ENCODE measurements at regions not wholly inside any gene's neighbourhood (a gene's known extent, or its start where the extent isn't known, plus 50 kb on each side); places are given as distances from the start of the nearest gene placed in this dataset.
A peak's percentile ranks its signal among the peaks of the same experiment; 100 is the strongest.
"Not testable (repeated sequence)": the region's sequence is repeated elsewhere in the genome, so short reads cannot be mapped to it uniquely, and the experiment has no call there.

DNA sequence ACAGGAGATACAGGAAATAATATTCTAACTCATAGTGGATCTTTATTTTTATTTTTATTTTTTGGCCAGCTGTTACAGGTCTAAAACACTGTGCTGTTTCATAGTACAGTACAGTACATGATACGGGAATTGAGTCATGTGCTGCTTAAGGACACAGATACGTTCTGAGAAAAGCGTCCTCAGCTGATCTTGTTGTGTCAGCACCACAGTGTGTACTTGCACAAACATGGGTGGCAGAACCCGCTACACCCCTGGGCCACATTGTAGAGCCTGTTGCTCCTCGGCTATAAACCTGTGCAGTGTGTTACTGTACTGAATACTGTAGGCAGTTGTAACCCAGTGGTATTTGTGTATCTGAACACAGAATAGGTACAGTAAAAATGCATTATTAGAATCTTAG is 183.4 kb downstream of the OR4M2 start:
- peak; percentile 58 for DNase-seq

DNA sequence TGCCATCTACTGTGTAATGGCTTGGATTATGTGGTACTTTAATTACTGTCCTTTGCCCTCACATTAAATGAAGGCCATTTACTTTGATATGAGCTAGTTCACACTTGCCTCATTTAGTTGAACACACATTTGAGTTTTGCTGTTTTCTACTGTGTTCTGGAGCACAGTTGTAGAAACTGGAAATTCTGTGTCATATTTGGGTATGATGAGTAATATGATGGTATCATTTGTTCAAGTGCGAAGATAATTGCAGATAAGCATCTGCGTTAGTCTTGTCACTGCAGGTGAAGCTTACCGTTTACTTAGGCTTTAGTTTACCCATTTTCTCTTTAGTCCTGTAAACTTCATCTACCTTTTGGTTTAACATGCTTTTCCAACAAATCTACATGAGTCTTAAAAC is 183.9 kb downstream of the OR4M2 start:
- DNase-seq = not testable (repeated sequence)

DNA sequence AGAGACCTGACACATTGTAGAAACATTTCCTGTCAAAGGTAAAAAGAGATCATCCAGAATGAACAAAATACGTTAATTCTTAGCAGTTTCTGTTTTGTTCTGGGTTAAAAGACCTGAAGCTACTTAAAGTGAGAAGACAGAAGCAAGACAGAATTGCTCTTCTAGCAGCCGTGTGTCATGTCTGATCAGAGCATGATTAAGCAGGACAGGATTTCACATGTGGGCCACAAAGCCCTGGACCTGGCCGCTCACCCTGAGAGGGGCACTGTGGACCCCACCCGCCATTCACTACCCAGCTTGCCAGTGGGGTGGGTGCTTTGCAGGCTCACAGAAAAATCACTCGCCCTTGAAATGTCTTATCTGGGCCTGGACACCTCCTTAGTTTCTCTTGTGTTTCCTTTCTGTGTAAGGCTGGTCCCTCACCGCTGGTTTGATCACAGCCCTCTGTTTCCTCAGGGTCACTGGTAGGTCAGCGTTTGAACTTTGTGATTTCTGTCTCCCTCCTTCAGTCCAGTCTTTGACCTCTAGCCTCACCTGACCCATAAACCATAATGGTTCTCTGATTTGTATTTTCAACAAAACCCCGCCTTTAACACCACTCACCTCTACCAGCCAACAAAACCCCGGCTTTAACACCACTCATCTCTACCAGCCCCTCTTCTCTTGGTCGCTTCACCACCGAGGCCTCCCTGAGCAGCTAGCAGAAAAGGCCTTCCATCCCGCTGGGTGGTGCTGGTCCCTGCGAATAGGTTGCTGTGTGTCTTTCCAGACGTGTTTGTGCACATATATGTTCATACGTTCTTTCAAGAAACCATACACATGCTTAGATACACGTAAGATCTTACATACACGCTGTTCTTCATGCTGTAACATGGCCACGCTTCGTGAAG is 185.0 kb downstream of the OR4M2 start:
- DNase-seq = peak; percentile 67

DNA sequence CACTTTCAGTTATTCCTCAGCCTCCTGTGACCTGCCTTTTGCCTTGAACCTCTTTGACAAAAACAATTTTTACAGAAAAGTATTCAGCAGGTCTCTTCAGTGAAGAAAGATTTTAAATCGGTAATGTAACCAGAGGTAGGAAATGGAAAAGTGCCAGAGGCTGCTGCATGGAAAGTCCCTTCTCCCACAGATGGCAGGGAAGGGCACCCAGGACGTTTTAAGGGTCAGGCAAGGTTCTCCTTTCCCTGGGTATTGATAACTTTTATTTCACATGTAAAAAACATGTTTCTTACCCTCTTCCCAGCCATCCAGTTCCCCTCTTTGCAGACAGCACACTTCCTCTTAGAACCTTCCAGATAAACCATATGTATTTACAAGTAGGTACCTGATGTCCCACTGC is 185.6 kb downstream of the OR4M2 start:
- DNase-seq = peak; percentile 53

DNA sequence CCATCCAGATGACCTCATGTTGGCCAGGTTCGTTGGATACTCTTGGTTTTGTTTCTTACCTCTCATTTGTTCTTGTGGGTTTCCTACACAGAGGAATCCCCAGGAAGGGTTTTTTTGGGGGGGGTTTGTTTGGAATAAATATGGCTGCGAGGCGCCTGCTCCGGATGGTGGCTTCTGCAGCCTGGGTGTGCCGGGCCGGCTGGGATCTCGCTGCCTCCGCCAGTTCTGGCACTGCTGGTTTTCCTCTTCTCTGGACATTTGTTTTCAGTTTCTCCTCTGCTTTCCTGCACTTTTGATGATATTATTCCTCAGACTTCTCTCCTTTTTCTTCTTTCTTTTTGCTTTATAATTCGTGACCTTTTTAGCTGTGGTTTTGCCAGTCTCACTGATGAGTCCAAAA is 187.4 kb downstream of the OR4M2 start:
- DNase-seq = peak; percentile 9

DNA sequence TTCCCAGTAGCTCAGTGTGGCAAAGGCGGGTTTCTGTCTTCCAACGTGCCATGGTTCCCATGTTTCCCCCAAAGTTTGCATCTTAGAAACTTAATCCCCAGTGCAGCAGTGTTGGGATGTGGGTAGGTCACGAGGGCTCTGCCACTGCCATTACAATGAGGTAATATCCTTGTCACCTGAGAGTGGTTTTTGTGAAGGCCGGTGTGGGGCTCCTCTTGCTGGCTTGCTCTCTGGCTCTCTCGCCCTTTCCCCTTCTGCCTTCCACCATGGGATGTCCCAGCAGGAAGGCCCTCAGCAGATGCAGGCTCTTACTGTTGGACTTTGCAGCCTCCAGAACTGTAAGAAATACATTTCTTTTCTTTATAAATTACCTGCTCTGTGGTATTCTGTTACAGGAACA is 187.9 kb downstream of the OR4M2 start:
- DNase-seq = peak; percentile 55

DNA sequence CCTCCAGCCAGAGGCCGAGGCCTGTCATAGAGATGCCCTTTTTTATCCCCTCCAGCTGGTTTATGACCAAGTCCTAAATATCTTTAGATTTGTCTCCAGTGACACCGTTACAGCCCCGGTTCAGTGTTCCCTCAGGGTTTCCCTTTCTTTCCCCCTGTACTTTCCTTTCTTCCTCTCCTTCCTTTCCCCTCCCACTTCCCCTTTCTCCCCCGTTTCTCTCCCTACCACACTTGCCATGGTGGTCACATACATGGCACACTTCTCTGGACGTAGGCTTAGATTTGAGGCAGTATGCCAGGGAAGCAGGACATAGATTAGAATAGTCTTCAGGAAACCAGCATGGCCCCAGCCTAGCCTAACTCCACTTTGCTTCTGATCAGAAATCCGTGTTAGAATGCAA is 188.3 kb downstream of the OR4M2 start:
- DNase-seq = peak; percentile 33

DNA sequence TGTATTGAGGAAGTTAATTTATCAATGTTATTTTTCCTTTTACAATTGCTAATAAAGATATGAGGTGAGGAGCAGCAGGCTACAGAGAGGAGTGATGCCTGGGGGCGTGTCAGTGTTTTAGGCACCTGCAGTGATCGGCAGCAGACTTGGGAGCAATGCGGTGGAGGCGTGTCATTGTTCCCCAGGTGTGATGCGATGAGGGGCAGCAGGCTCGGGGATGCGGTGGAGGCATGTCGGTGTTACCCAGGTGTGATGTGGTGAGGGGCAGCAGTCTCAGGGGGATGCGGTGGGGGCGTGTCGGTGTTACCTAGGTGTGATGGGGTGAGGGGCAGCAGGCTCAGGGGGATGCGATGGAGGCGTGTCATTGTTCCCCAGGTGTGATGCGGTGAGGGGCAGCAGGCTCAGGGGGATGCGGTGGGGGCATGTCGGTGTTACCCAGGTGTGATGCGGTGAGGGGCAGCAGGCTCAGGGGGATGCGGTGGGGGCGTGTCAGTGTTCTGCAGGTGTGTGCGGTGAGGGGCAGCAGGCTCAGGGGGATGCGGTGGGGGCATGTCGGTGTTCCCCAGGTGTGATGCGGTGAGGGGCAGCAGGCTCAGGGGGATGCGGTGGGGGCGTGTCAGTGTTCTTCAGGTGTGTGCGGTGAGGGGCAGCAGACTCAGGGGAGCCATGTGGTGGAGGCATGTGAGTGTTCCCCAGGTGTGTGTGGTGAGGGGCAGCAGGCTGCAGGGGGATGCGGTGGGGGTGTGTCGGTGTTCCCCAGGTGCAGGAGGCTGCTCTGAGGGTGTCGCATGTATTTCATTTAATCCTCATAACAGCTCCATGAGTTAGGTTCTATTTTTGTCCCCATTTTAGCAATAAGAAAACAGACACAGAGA is 186.2 kb upstream of the GOLGA6L22 start:
- DNase-seq = peak; percentile 42

DNA sequence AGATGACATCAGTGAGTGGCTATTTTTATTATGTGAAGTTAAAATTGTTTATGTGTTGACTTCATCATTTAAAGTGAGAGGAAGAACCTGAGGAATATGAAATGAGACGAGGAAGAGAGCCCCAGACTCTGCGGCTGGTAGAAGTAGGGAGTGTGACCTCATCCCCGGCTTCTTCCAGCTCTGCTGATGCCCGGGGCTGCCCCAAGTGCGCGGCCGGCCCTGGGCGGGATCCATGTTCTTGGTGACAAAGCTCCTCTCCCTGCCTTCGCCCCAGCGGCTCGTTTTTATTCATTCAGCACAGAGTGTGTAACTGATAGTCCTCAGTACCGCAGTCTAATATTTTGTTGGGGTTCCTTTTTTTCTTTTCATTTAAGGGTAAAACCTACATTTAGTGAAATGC is 185.5 kb upstream of the GOLGA6L22 start:
- not testable (repeated sequence) for DNase-seq

DNA sequence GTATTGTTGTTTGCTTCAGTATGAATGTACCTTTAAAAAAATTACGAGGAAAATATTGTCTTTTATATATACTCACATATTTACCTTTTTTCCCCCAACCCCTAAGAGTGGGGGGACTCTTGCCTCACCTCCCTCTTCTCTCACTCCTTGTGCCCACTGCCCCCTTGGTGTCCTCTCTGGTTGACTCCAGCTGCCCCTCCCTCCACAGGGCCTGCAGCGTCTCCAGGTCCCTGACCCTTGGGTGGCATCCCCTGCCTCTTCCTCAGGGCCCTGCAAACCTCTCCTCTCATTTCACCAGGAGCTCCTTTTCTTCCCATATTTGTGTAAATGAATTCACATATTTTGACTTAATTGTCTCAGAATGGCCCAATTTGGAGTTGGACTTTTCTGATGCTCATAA is 184.3 kb upstream of the GOLGA6L22 start:
- DNase-seq = not testable (repeated sequence)

DNA sequence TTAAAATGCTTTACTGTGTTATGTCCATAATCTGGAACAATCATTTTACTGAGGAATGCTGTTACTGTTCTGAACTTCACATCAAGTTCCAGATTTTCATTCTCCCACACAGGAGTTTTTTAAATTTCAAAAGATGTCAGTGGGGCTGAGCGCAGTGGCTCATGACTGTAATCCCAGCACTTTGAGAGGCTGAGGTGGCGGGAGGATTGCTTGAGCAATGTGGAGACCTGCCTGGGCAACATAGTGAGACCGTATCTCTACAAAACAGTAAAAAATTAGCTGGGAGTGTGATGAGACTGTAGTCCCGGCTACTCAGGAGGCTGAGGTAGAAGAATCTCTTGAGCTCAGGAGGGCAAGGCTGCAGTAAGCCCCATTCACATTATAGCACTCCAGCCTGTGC is 177.9 kb upstream of the GOLGA6L22 start:
- DNase-seq = not testable (repeated sequence)

DNA sequence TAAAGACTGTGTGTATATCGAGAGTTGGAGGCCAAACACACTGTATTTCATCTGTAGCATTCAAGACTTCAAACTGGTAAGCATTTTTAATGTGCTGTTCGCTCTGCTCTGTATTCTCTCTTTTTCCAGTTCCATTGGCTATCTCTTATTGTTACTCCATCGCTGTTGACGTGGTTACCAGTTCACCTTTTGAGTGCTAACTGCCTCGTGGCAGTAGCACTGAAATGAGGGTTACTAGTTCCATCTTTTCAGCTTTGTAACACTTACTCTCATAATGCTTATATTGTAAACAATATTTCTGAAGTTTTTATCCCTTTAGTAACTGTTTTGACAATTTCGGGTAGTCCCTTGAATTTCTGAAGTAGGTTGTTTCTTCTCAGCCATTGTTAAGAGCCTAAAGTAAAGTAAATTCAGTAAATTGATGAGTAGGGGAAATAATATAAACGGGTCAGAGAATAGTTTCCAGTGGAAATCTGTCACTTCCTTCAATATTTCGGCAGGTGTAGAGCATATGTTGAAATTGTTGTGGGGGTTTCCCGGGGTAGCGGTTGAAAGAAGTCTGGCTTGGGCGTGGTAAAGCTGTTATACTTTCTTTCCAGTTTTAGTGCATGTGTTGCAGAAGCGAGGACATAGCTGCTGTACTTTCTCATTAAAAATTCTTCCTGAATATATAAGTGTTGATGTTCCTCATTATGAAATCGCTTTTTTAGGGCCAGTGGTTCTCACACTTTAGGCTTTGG is 175.7 kb upstream of the GOLGA6L22 start:
- DNase-seq = not testable (repeated sequence)

DNA sequence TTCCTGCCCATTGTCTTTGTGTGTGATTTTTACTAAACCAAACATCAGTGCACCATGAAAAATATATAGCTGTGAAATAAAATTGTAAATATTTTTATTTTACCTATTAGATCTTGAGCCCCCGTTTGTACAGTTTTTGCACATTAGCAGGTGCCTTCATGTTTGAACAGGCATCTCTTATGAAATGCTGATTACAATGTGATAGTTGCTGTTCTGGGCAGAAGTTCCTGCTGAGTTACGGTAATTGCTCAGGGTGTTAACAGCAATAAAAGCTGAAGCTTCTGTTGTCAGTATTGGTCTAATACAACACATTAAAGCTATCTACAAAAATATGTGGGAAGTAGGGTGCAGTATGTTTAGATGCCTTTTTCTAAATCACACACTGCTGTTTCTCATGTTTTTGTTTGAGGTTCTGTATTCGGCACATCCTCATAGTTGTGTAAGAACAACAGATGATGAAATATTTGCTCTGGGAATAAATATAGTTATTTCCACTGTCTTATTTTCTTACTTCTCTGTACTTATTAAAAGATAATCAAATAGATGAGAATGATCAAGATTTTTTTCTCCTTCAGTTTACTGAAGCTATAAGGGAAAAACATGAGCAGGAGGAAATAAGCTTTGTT is 173.8 kb upstream of the GOLGA6L22 start:
- not testable (repeated sequence) for DNase-seq

DNA sequence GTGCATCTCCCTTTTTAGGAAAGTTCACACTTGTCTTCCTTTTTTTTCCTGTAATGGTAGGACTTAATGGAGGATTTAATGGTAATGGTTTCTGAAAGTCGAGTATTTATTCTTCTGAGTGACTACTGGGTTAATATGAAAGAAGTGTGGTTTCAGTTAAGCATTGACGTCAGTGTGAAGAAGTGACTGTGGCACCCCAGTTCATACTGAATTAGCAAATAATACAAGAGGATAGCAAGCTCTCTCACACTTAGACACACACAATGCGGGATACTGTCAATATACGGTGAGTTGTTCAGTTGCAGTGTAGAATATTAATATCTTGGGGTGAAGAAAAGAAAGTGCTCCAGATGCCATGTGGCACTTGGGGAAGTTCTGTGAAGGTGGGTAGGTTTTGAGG is 167.6 kb upstream of the GOLGA6L22 start:
- not testable (repeated sequence) for DNase-seq

DNA sequence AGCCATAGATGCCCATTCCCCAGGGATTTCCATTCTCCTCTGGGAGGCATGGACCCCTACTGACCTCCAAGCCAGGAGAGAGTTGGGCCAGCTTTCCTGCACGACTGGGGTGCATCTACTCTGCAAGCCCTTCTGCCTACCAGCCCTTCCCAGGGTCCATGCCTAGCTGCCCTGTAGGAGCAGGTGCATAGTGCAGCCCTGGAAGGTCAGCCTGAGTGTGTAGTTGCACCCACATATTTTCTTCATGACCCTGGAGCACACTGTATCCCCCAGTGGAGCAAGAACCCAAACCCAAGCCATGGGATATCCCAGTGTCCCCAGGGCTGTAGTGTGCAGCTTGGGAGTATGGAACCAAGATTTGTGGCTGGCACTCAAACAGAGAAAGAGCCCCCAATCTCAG is 155.6 kb upstream of the GOLGA6L22 start:
- not testable (repeated sequence) for DNase-seq
